ENCODE measurements at regions not wholly inside any gene's neighbourhood (a gene's known extent, or its start where the extent isn't known, plus 50 kb on each side); places are given as distances from the start of the nearest gene placed in this dataset.
"Not testable (repeated sequence)": the region's sequence is repeated elsewhere in the genome, so short reads cannot be mapped to it uniquely, and the experiment has no call there.

DNA sequence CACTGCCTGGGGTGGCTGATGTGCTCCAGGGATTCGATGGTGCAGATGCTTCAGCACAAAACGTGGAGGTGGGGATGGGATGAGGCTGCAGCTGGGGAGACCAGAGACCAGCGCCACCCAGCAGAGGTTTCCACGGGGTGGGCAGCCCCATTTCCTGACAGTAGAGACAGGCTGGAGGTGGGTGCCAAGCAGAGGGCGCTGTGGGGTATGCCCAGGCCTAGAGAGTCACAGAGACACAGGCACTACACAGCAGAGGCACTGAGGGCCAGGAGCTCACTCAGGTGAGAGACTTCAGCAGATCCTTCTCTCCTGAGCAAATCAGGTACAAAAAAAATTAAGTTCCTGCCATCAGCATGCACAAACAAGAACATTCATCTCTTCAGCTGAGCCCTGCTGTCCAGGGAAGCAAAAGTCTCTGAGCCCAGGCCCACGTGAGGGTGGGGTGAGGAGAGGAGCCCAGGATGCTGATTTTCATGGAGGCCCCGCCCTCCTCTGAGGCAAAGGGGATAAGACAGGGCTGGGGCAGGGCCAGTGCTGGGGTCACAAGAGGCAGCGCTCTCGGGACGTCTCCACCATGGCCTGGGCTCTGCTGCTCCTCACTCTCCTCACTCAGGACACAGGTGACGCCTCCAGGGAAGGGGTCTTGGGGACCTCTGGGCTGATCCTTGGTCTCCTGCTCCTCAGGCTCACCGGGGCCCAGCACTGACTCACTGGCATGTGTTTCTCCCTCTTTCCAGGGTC is 53.1 kb downstream of the GGTLC2 start:
- DNase-seq, result no peak

DNA sequence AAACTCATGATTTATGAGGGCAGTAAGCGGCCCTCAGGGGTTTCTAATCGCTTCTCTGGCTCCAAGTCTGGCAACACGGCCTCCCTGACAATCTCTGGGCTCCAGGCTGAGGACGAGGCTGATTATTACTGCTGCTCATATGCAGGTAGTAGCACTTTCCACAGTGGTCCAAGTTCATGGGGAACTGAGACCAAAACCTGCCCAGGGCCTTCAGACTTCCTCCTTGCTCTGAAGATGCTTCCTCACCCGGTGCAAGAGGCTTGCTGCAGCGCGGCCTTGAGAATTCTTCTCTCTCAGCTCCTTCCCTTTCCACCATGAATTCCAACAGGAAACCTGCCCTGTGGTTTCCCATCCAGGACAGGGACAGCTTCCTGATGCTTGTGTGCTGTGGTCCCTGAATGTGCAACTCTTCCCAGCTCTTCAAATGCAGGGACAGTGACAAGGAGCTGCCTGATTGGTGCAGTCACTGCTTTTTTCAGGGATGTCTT is 53.9 kb downstream of the GGTLC2 start:
- no peak for DNase-seq

DNA sequence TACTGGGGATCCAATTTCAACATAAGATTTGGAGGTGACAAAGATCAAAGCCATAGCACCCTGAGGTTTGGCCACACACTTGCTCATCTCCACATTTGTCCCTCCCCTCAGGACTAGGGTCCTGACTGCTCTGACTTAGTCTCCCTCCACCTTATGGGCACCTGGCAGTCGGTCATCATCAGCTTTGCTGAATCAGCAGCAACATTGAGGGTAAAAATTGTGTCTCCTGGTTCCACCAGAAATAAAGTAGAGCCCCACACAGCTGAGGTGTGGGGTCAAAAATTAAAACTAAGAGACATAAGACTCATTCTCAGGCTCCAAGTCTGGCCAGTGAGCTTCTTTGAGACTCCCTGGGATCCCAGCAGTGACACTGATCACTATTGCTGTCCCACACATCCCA is 56.2 kb downstream of the GGTLC2 start:
- no peak for DNase-seq

DNA sequence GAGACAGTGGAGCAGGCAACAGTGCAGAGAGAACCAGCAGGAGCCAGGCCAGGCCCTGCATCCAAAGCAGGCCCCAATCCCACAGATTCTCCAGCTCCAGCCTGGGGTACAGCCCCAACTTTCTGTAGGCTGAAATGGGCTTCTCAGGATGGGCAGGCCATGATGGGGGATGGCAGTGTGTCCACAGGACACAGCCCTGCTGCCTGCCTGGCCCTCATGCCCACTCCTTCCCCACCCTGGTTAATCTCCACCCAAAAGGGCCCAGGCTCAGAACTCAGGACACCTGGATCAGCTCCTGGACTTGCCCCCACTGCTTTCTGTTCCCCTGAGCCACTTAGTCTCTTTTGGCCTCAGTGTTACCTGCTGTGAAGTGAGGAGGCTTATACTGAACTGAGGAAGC is 57.1 kb downstream of the GGTLC2 start:
- not testable (repeated sequence) for DNase-seq

DNA sequence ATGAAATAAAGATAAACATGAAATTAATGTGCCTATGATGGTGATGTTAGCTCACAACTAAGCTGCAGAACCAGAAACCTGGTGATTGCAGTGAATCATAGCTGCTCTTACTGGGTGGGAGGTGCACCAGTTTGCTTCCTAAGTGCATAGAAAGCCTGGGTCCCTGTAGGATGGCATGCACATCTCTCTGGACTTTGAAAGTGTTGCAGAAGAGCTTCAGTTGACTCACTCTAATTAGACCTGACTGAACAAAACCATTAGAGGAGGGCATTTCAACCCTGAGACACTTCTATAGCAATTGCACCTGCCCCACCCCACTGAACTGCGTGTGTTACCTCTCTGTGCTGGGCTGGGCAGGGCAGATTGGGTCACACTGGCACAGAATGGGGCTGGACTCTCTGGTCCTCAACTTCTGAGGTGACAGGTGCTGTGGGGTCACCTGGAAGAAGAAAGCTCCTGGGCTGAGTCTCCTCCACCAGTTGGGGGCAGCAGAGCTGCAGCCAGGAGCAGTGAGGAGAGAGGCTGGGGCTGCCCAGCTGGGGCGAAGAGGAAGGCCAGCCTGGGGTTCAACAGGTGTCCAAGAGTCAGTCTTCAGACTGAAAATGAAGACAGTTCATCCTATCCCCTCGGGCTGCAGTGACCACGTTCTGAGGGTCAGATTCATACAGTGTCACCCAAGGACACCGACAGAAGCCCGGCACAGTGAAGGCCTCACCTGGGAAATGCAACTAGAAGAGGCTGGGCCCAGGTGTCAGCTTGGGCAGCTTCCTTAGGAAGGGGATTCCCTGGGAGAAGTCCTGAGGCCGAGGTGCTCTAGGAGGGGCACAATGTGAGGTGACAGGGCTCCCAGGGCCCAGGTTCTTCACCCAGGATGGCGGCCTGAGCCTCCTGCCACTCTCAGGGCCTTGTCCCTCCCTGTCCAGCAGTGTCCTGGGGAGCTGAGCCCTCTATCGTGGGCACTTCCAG is 58.1 kb downstream of the GGTLC2 start:
- no peak for DNase-seq

DNA sequence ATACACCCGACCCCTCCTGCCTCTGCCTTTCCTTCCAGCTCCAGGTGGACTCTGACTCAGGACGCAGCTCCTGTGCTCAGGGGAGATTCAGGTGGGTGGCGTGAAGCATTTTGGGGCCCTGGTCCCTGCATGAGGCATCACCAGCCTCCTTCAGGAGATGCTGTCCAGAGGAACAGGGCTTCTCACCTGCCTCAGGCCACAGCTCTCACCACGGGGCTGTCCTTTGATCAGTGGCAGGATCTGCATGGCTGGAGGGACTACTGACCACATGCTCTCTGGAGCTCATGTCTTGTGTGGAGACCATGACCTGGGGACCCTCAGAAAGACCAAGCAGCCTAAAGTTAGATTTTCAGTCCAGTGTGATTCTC is 58.8 kb downstream of the GGTLC2 start:
- no peak for DNase-seq

DNA sequence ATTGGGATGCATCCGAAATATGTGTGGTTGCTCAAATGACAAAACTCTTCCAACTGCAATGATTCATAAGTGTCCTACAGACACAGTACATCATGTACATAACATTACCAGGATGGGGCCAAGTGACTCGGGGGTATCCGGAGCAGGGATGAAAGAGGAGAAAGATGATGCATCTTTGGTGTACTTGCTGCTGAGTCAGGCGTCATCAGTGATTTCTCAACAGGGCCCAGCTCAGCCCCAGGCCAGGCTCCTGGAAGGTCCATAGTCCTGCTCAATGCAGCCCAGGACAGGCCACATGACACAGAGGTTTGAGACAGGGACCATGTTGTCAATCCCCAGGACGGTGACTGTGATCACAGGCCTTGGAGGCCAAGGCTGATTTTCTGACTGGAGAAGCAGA is 59.3 kb downstream of the GGTLC2 start:
- no peak for DNase-seq

DNA sequence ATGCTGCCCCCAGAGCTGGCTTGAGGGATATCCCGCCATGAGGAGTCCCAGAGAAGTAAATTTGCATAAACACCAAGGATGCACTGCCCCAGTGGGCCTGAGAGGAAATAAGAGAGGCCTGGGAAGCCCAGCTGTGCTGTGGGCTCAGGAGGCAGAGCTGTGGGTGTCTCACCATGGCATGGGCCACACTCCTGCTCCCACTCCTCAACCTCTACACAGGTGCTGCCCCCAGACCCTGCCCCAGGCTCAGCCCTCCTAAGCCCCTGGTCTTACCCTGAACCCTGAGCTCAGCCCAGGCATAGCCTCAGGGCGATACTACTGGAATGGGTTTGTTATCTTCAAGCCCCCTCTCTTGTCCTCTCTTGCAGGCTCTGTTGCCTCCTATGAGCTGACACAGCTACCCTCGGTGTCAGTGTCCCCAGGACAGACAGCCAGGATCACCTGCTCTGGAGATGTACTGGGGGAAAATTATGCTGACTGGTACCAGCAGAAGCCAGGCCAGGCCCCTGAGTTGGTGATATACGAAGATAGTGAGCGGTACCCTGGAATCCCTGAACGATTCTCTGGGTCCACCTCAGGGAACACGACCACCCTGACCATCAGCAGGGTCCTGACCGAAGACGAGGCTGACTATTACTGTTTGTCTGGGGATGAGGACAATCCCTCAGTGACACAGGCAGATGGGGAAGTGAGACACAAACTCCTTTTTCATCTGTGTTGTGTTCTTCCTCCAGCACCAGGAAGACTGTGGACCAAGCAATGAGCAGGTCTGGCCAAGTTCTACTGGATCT is 59.9 kb downstream of the GGTLC2 start:
- DNase-seq, result no peak

DNA sequence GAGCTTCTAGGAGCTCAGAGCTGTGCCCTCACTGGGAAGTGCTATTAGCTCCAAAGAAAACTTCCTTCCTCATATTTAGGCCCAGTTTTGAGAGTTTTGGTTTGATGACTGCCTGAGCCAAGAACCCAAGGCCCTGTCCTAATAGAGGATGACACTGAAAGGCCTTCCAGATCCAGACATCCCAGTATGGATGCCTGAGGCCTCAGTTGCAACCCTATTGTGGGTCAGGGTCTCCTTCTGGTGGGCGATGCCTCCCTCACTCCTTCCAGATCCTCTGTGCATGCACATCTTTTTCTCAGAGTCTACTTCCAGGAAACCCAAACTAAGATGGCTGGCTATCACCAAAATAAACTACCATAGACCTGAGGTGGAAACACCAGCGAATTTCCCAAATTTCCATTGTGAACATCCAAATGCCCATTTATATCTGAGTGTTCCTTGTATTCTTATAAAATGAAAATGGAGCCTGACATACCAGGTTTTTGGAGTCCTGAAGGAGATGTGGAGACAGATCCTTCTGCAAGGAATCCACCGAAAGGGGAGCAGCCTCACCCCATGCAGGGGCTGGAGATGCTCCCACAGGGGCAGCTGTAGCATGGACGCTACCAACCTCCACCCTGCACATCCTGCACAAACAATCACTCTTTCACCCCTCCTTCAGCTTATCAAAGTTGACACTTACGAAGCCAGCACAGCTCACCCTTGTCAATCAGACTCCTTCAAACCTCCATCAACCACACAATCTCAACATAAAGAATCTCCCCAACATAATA is 61.1 kb downstream of the GGTLC2 start:
- no peak for DNase-seq

DNA sequence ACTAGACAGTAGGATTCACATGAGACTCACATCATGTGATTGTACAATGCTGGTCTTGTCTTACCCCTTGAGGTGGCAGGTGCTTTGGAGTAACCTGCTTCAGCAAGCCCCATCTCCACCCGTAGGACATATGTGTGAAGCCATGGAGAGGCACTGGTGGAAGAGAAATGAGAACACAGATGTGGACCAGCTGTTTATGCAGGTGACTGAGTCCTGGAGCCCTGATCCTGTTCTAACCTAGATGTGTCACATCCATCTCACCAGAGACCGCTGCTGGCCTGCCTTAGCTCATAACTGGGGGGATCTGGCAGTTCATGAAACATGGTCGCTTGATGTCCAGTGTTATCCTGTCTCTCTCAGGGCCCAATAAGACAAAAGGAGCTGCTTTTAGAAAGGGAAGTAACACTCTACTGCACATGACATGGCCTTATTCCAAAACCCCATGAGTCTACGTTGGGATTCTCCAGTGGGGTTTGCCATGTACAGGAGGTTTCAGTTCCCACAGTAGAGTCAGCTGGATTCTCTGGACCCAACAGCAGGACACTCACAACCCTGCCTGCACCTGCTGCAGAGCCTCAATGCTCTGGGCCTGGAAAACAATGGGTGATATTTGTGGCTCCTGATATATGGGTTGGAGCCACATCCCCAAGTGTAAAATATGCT is 62.0 kb downstream of the GGTLC2 start:
- DNase-seq, result no peak

DNA sequence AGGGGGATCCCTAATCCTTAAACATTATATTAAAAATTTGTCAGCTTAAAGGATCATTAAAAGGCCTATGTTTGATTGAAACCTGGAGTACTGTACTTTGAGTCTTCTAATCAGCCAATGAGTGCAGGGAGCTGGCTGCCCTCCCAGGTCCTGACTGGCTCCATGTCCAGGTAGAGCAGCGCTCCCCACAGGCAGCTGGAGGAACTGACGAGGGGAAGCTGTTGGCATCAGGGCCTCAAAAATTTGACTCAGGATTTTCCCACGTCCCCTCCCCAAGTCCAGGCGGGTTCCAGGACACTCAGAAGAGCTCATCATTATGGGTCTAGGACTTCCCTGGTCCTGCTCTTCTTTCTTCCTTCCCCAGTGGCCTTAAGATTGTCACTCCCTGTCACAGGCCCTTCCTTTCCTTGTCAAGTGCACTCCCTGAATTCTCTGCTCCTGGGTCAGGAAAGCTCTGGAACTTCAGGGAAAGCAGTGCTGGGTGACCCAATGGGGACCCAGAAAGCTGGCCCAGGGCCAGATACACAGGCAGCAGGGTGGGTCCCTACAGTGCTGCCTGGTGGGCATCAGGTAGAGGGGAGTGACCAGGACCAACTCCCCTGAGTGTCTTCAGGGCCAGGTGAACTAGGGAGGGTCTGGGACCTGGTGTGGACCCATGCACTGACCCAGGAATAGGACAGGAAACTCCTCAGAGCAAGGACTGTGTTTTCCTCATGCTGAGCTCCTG is 65.5 kb downstream of the GGTLC2 start:
- no peak for DNase-seq

DNA sequence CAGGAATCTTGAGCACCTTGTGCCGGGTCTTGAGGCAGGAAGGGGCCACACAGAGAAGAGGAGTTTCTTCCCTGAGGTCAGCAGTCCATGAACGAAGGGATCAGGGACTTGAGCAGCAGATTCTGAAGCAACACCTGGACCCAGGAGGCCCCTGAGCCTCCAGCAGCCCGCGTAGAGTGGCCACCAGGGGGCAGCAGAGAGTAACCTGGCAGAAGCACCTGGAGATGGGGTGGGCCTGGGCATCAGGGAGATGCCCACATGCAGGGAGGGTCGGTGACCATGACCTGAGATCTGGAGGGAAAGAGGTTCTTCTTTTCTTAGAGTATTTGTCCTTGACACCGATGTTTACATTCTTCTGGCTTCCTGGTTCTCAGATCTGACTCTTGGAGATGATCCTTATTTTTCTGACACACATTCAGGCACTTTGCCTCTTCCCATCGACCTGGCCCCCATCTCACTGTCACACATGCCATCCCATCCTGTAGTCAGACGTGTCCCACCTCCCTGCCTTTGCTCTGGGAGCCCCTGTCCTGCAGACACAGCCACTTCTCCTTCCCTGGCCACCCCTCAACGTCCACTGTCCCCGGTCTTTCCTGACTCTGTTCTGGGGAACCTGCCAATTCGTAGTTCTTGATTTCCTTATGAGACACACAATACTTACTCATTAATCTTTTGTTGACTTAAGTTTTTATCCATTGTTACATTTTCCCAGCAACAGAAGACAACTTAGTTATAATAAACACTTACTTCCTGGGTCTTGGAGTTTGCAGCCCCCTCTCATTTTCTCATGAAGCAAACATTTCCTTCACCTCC is 66.5 kb downstream of the GGTLC2 start:
- DNase-seq, result peak; percentile 62 to 75 (median 72)

DNA sequence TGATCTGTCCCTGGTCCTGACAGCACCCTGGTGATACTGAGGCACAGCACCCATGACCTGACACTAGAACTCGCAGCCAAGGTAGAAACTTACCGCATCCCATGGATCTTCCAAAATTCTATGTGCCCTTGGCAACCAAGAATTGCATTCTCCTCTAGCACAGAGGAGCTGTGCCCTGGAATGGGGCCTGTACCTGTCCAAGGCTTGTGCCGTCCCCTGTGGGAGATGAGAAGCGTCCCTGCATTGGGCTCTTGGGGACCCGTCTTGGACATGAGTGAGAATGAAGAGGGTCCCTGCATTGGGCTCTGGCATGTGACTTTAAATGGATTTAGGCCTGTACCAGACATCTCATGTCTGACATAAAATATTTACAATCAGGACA is 67.1 kb downstream of the GGTLC2 start:
- no peak for DNase-seq

DNA sequence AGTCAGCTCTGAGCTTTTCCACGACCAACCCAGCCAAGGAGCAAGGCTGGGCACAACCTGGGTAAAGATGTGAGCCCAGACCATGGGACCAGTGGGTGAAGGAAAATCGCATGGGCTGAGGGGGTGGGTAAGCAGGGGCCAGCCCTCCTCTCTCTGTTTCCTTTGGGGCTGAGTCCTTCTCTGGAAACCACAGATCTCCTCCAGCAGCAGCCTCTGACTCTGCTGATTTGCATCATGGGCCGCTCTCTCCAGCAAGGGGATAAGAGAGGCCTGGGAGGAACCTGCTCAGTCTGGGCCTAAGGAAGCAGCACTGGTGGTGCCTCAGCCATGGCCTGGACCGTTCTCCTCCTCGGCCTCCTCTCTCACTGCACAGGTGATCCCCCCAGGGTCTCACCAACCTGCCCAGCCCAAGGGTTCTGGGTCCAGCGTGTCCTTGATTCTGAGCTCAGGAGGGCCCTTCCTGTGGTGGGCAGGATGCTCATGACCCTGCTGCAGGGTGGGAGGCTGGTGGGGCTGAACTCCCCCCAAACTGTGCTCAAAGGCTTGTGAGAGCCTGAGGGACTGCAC is 67.8 kb downstream of the GGTLC2 start:
- no peak for DNase-seq

DNA sequence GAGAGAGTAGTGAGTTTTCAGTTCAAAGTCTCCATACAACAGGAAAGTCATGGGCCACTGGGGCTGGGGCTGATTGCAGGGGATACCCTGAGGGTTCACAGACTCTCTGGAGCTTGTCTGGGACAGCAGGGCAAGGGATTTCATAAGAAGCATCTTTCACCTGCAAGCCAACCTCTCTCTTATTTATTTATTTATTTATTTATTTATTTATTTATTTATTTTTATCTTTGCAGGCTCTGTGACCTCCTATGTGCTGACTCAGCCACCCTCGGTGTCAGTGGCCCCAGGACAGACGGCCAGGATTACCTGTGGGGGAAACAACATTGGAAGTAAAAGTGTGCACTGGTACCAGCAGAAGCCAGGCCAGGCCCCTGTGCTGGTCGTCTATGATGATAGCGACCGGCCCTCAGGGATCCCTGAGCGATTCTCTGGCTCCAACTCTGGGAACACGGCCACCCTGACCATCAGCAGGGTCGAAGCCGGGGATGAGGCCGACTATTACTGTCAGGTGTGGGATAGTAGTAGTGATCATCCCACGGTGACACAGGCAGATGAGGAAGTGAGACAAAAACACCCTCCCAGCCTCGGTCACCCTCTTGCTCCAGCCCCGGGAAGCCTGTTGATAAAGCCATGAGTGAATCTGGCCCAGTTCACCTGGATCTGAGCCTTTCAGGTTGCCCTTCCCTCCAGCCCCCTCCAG is 68.4 kb downstream of the GGTLC2 start:
- DNase-seq, result no peak

DNA sequence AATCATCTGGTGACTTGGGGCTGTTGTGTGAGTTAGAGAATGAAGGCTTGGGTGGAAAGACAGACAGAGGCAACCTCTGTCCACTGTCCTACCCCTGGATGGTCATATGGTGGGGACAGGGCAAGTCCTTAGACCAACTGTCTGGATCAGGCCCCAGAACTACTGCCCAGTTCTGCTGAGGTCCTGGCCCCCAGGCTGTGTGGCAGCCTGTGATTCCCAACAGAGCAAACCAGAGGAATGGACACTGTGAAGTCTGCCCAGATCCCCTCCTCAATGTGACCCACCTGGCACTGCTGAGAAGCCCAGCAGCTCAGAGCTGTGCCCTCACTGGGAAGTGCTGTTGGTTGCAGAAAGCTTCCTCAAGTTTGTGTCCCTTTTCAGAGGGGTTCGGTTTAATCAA is 69.0 kb downstream of the GGTLC2 start:
- no peak for DNase-seq

DNA sequence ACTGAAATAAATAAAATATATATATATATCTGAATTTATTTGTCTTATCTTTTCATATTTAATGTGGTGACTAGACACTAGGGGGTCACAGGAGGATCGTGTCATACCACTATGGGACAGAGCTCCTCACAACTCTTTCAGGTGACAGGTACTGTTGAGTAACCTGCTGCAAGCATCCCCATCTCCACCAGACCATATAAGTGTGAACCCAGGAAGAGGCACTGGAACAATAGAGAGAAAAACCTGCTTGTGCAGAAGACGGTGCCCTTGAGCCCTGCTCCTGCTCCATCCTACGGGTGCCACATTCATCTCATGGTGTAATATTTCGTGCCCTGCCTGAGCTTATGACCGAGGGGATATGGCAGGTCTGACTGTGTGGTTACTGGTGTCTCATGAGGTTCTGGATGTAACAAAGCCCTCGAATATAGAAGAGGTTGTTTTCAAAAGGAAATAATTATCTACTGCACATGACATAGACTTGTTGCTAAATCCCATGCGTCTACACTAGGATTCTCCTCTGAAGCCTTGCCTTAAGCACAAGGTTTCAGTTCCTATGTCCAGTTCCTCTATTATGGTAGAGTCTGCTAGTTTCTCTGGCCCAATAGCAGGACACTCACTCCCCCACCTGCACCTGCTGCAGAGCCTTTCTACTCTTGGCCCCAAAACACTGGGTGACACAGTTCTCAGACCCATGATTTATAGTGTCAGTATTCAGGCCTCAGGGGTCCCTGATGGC is 70.4 kb downstream of the GGTLC2 start:
- DNase-seq, result no peak

DNA sequence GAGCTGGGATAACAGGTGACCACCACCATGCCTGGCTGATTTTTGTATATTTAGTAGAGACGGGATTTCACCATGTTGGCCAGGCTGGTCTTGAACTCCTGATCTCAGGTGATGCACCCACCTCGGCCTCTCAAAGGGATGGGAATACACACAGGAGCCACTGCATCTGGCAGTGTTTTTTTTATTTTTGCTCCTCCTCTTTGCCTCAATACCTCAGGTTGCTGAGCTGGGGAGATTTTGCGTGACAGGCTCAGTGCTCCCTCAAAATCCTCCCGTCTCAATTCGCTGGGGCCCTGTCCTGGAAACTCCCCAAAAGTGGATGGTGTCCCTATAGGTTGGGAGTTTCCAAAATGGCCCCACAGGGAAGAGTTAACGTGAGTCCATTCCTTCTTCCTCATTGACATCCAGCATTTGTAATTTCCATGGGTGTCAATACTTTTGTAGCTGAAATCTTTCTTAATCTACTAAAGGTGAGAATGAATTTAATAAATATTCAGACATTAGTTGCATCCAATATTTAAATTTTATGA is 71.8 kb downstream of the GGTLC2 start:
- DNase-seq, result no peak
